GM12874 (cell line): ENCODE measurements at regions not wholly inside any gene's neighbourhood (a gene's known extent, or its start where the extent isn't known, plus 50 kb on each side); places are given as distances from the start of the nearest gene placed in this dataset.

Source experiments
- TF ChIP-seq, protein P1 (sequence below): IDR thresholded peaks from 2 replicates; pipeline ENCODE4 v1.5.1; 2011; ENCODE audit warnings: low read depth, mild to moderate bottlenecking, control low read depth, low read length, moderate library complexity; ENCODE audit not compliant: insufficient read depth

GRCh38 chr1:2961081-2961480, 60.2 kb upstream of the ACTRT2 start:
- TF ChIP-seq, protein P1, sequence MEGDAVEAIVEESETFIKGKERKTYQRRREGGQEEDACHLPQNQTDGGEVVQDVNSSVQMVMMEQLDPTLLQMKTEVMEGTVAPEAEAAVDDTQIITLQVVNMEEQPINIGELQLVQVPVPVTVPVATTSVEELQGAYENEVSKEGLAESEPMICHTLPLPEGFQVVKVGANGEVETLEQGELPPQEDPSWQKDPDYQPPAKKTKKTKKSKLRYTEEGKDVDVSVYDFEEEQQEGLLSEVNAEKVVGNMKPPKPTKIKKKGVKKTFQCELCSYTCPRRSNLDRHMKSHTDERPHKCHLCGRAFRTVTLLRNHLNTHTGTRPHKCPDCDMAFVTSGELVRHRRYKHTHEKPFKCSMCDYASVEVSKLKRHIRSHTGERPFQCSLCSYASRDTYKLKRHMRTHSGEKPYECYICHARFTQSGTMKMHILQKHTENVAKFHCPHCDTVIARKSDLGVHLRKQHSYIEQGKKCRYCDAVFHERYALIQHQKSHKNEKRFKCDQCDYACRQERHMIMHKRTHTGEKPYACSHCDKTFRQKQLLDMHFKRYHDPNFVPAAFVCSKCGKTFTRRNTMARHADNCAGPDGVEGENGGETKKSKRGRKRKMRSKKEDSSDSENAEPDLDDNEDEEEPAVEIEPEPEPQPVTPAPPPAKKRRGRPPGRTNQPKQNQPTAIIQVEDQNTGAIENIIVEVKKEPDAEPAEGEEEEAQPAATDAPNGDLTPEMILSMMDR: no peak

- TF ChIP-seq, protein P1: no peak
These were observed 59.6 kb upstream of the ACTRT2 start for GRCh38 chr1:2961661-2962060.

DNA sequence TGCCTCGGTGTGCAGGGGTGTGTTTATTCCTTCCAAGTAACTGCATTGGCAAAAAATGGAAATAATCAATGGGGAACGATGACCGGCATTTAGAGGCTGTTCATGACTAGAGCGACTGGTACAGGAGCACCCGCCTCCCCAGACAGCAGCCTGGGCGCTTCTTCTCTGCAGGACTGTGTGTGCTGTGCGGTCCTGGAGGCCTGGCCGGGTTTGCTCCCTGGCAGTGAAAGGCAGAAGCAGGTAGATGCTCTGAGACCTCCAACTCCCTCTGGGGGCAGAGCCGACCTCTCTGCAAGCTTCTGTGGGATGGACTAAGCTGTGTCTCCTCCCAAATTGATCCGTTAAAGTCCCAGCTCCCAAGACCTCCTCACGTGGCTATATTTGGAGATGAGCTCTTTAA, 59.2 kb upstream of the ACTRT2 start:
- TF ChIP-seq, protein P1: no peak

- TF ChIP-seq, protein P1: no peak
These were observed 58.7 kb upstream of the ACTRT2 start for GRCh38 chr1:2962541-2962940.

GRCh38 chr1:2962946-2963345, 58.3 kb upstream of the ACTRT2 start:
- TF ChIP-seq, protein P1: no peak

DNA sequence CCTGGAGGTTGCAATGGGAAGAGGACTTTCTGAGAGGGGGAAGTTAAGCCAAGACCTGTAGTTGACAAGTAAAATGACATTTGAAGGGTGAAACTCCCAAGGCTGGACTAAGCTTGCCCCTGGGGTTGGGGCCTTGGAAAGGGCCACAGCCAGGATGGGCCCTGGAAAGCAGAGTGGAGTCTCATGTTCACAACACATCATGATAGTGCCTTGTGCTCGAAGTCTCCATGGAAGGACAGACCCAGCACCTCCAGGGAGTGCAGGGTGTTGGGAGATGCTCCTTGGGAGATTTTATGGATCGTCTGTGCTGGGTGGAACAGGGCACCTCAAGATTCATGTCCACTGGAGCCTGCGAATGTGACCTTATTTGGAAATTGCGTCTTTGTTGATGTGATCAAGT, 55.6 kb upstream of the ACTRT2 start:
- TF ChIP-seq, protein P1: no peak

- TF ChIP-seq, protein P1: no peak
These were observed 54.6 kb upstream of the ACTRT2 start for GRCh38 chr1:2966449-2967328.
